ENCODE measurements at regions not wholly inside any gene's neighbourhood (a gene's known extent, or its start where the extent isn't known, plus 50 kb on each side); places are given as distances from the start of the nearest gene placed in this dataset.

GRCh38 chr2:220445429-220446105 is 818.1 kb downstream of the SLC4A3 start:
- no peak overlapping the region for H3K4me3 ChIP-seq (ENCODE audit: low read depth, low read length)
- TF ChIP-seq, protein P1, sequence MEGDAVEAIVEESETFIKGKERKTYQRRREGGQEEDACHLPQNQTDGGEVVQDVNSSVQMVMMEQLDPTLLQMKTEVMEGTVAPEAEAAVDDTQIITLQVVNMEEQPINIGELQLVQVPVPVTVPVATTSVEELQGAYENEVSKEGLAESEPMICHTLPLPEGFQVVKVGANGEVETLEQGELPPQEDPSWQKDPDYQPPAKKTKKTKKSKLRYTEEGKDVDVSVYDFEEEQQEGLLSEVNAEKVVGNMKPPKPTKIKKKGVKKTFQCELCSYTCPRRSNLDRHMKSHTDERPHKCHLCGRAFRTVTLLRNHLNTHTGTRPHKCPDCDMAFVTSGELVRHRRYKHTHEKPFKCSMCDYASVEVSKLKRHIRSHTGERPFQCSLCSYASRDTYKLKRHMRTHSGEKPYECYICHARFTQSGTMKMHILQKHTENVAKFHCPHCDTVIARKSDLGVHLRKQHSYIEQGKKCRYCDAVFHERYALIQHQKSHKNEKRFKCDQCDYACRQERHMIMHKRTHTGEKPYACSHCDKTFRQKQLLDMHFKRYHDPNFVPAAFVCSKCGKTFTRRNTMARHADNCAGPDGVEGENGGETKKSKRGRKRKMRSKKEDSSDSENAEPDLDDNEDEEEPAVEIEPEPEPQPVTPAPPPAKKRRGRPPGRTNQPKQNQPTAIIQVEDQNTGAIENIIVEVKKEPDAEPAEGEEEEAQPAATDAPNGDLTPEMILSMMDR (IDR thresholded peaks at IDR 0.05; ENCODE audit: borderline replicate concordance, insufficient read depth, low read depth, low read length) = no peak

DNA sequence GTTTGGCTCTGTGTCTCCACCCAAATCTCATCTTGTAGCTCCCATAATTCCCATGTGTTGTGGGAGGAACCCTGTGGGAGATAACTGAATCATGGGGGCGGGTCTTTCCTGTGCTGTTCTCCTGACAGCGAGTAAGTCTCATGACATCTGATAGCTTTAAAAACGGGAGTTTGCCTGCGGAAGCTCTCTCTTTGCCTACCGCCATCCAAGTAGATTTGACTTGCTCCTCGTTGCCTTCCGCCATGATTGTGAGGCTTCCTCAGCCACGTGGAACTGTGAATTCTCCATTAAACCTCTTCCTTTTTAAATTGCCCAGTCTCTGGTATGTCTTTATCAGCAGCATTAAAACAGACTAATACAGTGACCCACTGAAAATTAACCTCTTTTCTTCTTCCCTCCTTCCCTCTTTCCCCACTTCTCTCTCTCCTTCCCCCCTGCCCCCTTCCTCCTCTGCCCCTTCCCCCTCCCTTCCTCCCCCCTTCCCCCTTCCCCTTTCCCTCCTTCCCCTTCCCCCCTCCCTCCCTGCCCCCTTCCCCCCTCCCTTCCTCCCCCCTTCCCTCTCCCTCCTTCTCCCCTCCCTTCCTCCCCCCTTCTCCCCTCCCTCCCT is 818.8 kb downstream of the SLC4A3 start:
- H3K4me3 ChIP-seq (ENCODE audit: low read depth, low read length) = no peak overlapping the region
- TF ChIP-seq, protein P1 (IDR thresholded peaks at IDR 0.05; ENCODE audit: borderline replicate concordance, insufficient read depth, low read depth, low read length) = no peak

DNA sequence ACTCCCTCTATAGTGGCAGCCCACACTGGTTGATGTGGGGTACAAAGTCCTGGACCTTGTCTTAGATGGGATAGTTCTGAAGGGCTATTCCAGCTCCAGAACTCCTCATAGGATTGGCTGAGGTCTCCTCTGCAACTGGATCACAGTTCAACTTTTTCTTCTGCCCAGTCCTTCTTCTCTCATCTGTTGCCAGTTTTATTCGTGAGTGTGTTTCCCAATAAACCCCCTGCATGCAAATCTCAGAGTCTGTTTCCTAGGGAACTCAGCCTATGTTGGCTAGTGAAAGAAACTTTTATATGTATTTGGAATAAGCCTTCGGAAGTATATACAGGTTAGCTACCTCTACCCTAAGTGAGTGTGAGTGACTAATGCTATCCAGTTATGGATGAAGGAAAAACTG is 823.4 kb downstream of the SLC4A3 start:
- TF ChIP-seq, protein P1 (IDR thresholded peaks at IDR 0.05; ENCODE audit: borderline replicate concordance, insufficient read depth, low read depth, low read length) = no peak
- H3K4me3 ChIP-seq (ENCODE audit: low read depth, low read length) = no peak overlapping the region

GRCh38 chr2:220451438-220451837 is 824.0 kb downstream of the SLC4A3 start:
- H3K4me3 ChIP-seq (ENCODE audit: low read depth, low read length) = no peak overlapping the region
- TF ChIP-seq, protein P1 (IDR thresholded peaks at IDR 0.05; ENCODE audit: borderline replicate concordance, insufficient read depth, low read depth, low read length) = no peak

GRCh38 chr2:220452561-220452960 is 825.1 kb downstream of the SLC4A3 start:
- TF ChIP-seq, protein P1 (IDR thresholded peaks at IDR 0.05; ENCODE audit: borderline replicate concordance, insufficient read depth, low read depth, low read length) = no peak
- H3K4me3 ChIP-seq (ENCODE audit: low read depth, low read length) = no peak overlapping the region

GRCh38 chr2:220455351-220455990 is 828.0 kb downstream of the SLC4A3 start:
- TF ChIP-seq, protein P1 (IDR thresholded peaks at IDR 0.05; ENCODE audit: borderline replicate concordance, insufficient read depth, low read depth, low read length) = no peak
- H3K4me3 ChIP-seq (ENCODE audit: low read depth, low read length) = no peak overlapping the region

Data from GM12875 (cell line).